ENCODE measurements at regions not wholly inside any gene's neighbourhood (a gene's known extent, or its start where the extent isn't known, plus 50 kb on each side); places are given as distances from the start of the nearest gene placed in this dataset.
A peak's percentile ranks its signal among the peaks of the same experiment; 100 is the strongest.
"Not testable (repeated sequence)": the region's sequence is repeated elsewhere in the genome, so short reads cannot be mapped to it uniquely, and the experiment has no call there.

- Histone ChIP-seq H3K4me3 (peak overlapping the region; percentile 43), H3K9me3 (no peaks in the 10 kb centered on the region), H3K36me3 (replicated peaks) (no peaks in the 10 kb centered on the region), H3K27me3 (ENCODE audit: low read depth) (no peaks in the 10 kb centered on the region), H3K4me1 (peaks cover 7% of the 10 kb centered on the region)
- DNase-seq (ENCODE audit: low spot score in 2 of 2) = no peak
- in situ Hi-C loops (cut with MboI; ENCODE audit: low sequenced_read_pairs) = no loop called here
These were observed 231.1 kb upstream of the SERP2 start for GRCh38 chr13:44142540-44142867.

- in situ Hi-C loops (cut with MboI; ENCODE audit: low sequenced_read_pairs) = no loop called here
- Histone ChIP-seq H3K4me1 (peaks cover 7% of the 10 kb centered on the region), H3K4me3 (peak overlapping the region; percentile 43)
These were observed 230.5 kb upstream of the SERP2 start for GRCh38 chr13:44142941-44143665.

GRCh38 chr13:44146138-44146537, 227.5 kb upstream of the SERP2 start:
- no peak for DNase-seq (ENCODE audit: low spot score in 2 of 2)
- Histone ChIP-seq H3K4me3 (no peak overlapping the region), H3K4me1 (peaks cover 7% of the 10 kb centered on the region), H3K36me3 (replicated peaks) (no peaks in the 10 kb centered on the region), H3K27me3 (ENCODE audit: low read depth) (no peaks in the 10 kb centered on the region), H3K9me3 (no peaks in the 10 kb centered on the region)
- in situ Hi-C loops (cut with MboI; ENCODE audit: low sequenced_read_pairs) = no loop called here

More at GRCh38 chr13:44142941-44143665, 230.5 kb upstream of the SERP2 start:
- no peaks in the 10 kb centered on the region for H3K27me3 ChIP-seq (ENCODE audit: low read depth)
- H3K9me3 ChIP-seq = no peaks in the 10 kb centered on the region
- no peaks in the 10 kb centered on the region for H3K36me3 ChIP-seq (replicated peaks)
- no peak for DNase-seq (ENCODE audit: low spot score in 2 of 2)

- no peaks in the 10 kb centered on the region for H3K36me3 ChIP-seq (replicated peaks)
- no peaks in the 10 kb centered on the region for H3K27me3 ChIP-seq (ENCODE audit: low read depth)
- H3K4me1 ChIP-seq = peaks cover 6% of the 10 kb centered on the region
- no peaks in the 10 kb centered on the region for H3K9me3 ChIP-seq
- DNase-seq (ENCODE audit: low spot score in 2 of 2) = no peak
- in situ Hi-C loops (cut with MboI; ENCODE audit: low sequenced_read_pairs) = no loop called here
- no peak overlapping the region for H3K4me3 ChIP-seq
These were observed 226.4 kb upstream of the SERP2 start for GRCh38 chr13:44147233-44147632.

GRCh38 chr13:44147648-44148047, 226.0 kb upstream of the SERP2 start:
- Histone ChIP-seq H3K27me3 (ENCODE audit: low read depth) (no peaks in the 10 kb centered on the region), H3K36me3 (replicated peaks) (no peaks in the 10 kb centered on the region), H3K4me3 (no peak overlapping the region), H3K9me3 (no peaks in the 10 kb centered on the region), H3K4me1 (peaks cover 2% of the 10 kb centered on the region)
- no peak for DNase-seq (ENCODE audit: low spot score in 2 of 2)
- in situ Hi-C loops (cut with MboI; ENCODE audit: low sequenced_read_pairs) = no loop called here

- H3K4me1 ChIP-seq = no peaks in the 10 kb centered on the region
These were observed 225.3 kb upstream of the SERP2 start for GRCh38 chr13:44148159-44148914.

GRCh38 chr13:44149231-44149630, 224.4 kb upstream of the SERP2 start:
- DNase-seq (ENCODE audit: low spot score in 2 of 2); H3K36me3 ChIP-seq (replicated peaks); H3K27me3 ChIP-seq (ENCODE audit: low read depth); H3K9me3 ChIP-seq; H3K4me3 ChIP-seq; in situ Hi-C loops (cut with MboI; ENCODE audit: low sequenced_read_pairs); H3K4me1 ChIP-seq: not testable (repeated sequence)

More at GRCh38 chr13:44148159-44148914, 225.3 kb upstream of the SERP2 start:
- Histone ChIP-seq H3K27me3 (ENCODE audit: low read depth) (no peaks in the 10 kb centered on the region), H3K36me3 (replicated peaks) (no peaks in the 10 kb centered on the region), H3K4me3 (no peak overlapping the region), H3K9me3 (no peaks in the 10 kb centered on the region)
- peak in 1 of 2 experiments; percentile 20 for DNase-seq (ENCODE audit: low spot score in 2 of 2)
- in situ Hi-C loops (cut with MboI; ENCODE audit: low sequenced_read_pairs) = no loop called here

GRCh38 chr13:44149821-44150220, 223.8 kb upstream of the SERP2 start:
- no peaks in the 10 kb centered on the region for H3K27me3 ChIP-seq (ENCODE audit: low read depth)
- no peak for DNase-seq (ENCODE audit: low spot score in 2 of 2)
- in situ Hi-C loops (cut with MboI; ENCODE audit: low sequenced_read_pairs) = no loop called here
- no peak overlapping the region for H3K4me3 ChIP-seq
- H3K9me3 ChIP-seq = no peaks in the 10 kb centered on the region
- no peaks in the 10 kb centered on the region for H3K36me3 ChIP-seq (replicated peaks)
- no peaks in the 10 kb centered on the region for H3K4me1 ChIP-seq

GRCh38 chr13:44151474-44151873, 222.2 kb upstream of the SERP2 start:
- DNase-seq (ENCODE audit: low spot score in 2 of 2) = no peak
- Histone ChIP-seq H3K9me3 (no peaks in the 10 kb centered on the region), H3K4me1 (no peaks in the 10 kb centered on the region), H3K27me3 (ENCODE audit: low read depth) (no peaks in the 10 kb centered on the region), H3K4me3 (no peak overlapping the region), H3K36me3 (replicated peaks) (no peaks in the 10 kb centered on the region)
- in situ Hi-C loops (cut with MboI; ENCODE audit: low sequenced_read_pairs) = no loop called here

- no peaks in the 10 kb centered on the region for H3K9me3 ChIP-seq
- no peaks in the 10 kb centered on the region for H3K27me3 ChIP-seq (ENCODE audit: low read depth)
- DNase-seq (ENCODE audit: low spot score in 2 of 2) = no peak
- H3K4me1 ChIP-seq = no peaks in the 10 kb centered on the region
- no peak overlapping the region for H3K4me3 ChIP-seq
- no peaks in the 10 kb centered on the region for H3K36me3 ChIP-seq (replicated peaks)
- in situ Hi-C loops (cut with MboI; ENCODE audit: low sequenced_read_pairs) = no loop called here
These were observed 220.1 kb upstream of the SERP2 start for GRCh38 chr13:44153496-44153895.

- H3K36me3 ChIP-seq (replicated peaks) = no peaks in the 10 kb centered on the region
- in situ Hi-C loops (cut with MboI; ENCODE audit: low sequenced_read_pairs) = no loop called here
- no peak overlapping the region for H3K4me3 ChIP-seq
- peak in 1 of 2 experiments; percentile 26 for DNase-seq (ENCODE audit: low spot score in 2 of 2)
- no peaks in the 10 kb centered on the region for H3K27me3 ChIP-seq (ENCODE audit: low read depth)
- H3K9me3 ChIP-seq = no peaks in the 10 kb centered on the region
- H3K4me1 ChIP-seq = no peaks in the 10 kb centered on the region
These were observed 218.0 kb upstream of the SERP2 start for GRCh38 chr13:44155422-44156293.

- H3K27me3 ChIP-seq (ENCODE audit: low read depth) = no peaks in the 10 kb centered on the region
- in situ Hi-C loops (cut with MboI; ENCODE audit: low sequenced_read_pairs) = no loop called here
- H3K36me3 ChIP-seq (replicated peaks) = no peaks in the 10 kb centered on the region
- no peak for DNase-seq (ENCODE audit: low spot score in 2 of 2)
- no peaks in the 10 kb centered on the region for H3K9me3 ChIP-seq
- H3K4me1 ChIP-seq = no peaks in the 10 kb centered on the region
- no peak overlapping the region for H3K4me3 ChIP-seq
These were observed 217.3 kb upstream of the SERP2 start for GRCh38 chr13:44156294-44156658.

GRCh38 chr13:44157606-44158005, 216.0 kb upstream of the SERP2 start:
- Histone ChIP-seq H3K36me3 (replicated peaks) (no peaks in the 10 kb centered on the region), H3K27me3 (ENCODE audit: low read depth) (no peaks in the 10 kb centered on the region), H3K9me3 (no peaks in the 10 kb centered on the region), H3K4me3 (no peak overlapping the region), H3K4me1 (no peaks in the 10 kb centered on the region)
- DNase-seq (ENCODE audit: low spot score in 2 of 2) = no peak
- in situ Hi-C loops (cut with MboI; ENCODE audit: low sequenced_read_pairs) = no loop called here

- no peaks in the 10 kb centered on the region for H3K27me3 ChIP-seq (ENCODE audit: low read depth)
- no peak overlapping the region for H3K4me3 ChIP-seq
- no peaks in the 10 kb centered on the region for H3K4me1 ChIP-seq
- no peaks in the 10 kb centered on the region for H3K9me3 ChIP-seq
- H3K36me3 ChIP-seq (replicated peaks) = no peaks in the 10 kb centered on the region
- no peak for DNase-seq (ENCODE audit: low spot score in 2 of 2)
- in situ Hi-C loops (cut with MboI; ENCODE audit: low sequenced_read_pairs) = no loop called here
These were observed 215.5 kb upstream of the SERP2 start for GRCh38 chr13:44158098-44158521.

Data from HAP-1 (cell line).